GM21390 (cell line): ENCODE measurements at regions not wholly inside any gene's neighbourhood (a gene's known extent, or its start where the extent isn't known, plus 50 kb on each side); places are given as distances from the start of the nearest gene placed in this dataset.
"Not testable (repeated sequence)": the region's sequence is repeated elsewhere in the genome, so short reads cannot be mapped to it uniquely, and the experiment has no call there.

Experiments
- ATAC-seq: cut with Tn5 transposase; IDR thresholded peaks from one replicate; pipeline ENCODE4 v1.9.1; 2021; ENCODE audit not compliant: unreplicated experiment

GRCh38 chrX:96502507-96502906 is 182.1 kb upstream of the DIAPH2 start:
- no peak for ATAC-seq

- ATAC-seq, result not testable (repeated sequence)
These were observed 155.3 kb upstream of the DIAPH2 start for GRCh38 chrX:96529386-96529785.

GRCh38 chrX:96538104-96538725 is 146.4 kb upstream of the DIAPH2 start:
- no peak for ATAC-seq

GRCh38 chrX:96540111-96540631 is 144.5 kb upstream of the DIAPH2 start:
- ATAC-seq, result no peak

GRCh38 chrX:96546281-96546680 is 138.4 kb upstream of the DIAPH2 start:
- ATAC-seq, result not testable (repeated sequence)

- no peak for ATAC-seq
These were observed 133.2 kb upstream of the DIAPH2 start for GRCh38 chrX:96551322-96551872.

- ATAC-seq, result no peak
These were observed 127.8 kb upstream of the DIAPH2 start for GRCh38 chrX:96556886-96557285.

GRCh38 chrX:96561129-96561528 is 123.5 kb upstream of the DIAPH2 start:
- not testable (repeated sequence) for ATAC-seq

GRCh38 chrX:96563646-96564045 is 121.0 kb upstream of the DIAPH2 start:
- no peak for ATAC-seq

GRCh38 chrX:96564595-96564994 is 120.0 kb upstream of the DIAPH2 start:
- no peak for ATAC-seq

GRCh38 chrX:96566878-96567277 is 117.8 kb upstream of the DIAPH2 start:
- ATAC-seq, result no peak

GRCh38 chrX:96568071-96568470 is 116.6 kb upstream of the DIAPH2 start:
- ATAC-seq, result no peak

- ATAC-seq, result no peak
These were observed 115.6 kb upstream of the DIAPH2 start for GRCh38 chrX:96569034-96569433.

GRCh38 chrX:96575011-96575410 is 109.6 kb upstream of the DIAPH2 start:
- ATAC-seq, result no peak

GRCh38 chrX:96576368-96576767 is 108.3 kb upstream of the DIAPH2 start:
- no peak for ATAC-seq

- ATAC-seq, result no peak
These were observed 105.9 kb upstream of the DIAPH2 start for GRCh38 chrX:96578781-96579180.

GRCh38 chrX:96579252-96579651 is 105.4 kb upstream of the DIAPH2 start:
- ATAC-seq, result no peak

- ATAC-seq, result no peak
These were observed 94.2 kb upstream of the DIAPH2 start for GRCh38 chrX:96590403-96590802.

GRCh38 chrX:96591421-96591820 is 93.2 kb upstream of the DIAPH2 start:
- no peak for ATAC-seq

GRCh38 chrX:96597847-96598246 is 86.8 kb upstream of the DIAPH2 start:
- ATAC-seq, result not testable (repeated sequence)

GRCh38 chrX:96611619-96612362 is 72.9 kb upstream of the DIAPH2 start:
- no peak for ATAC-seq

- ATAC-seq, result no peak
These were observed 69.2 kb upstream of the DIAPH2 start for GRCh38 chrX:96615448-96615847.
